ENCODE measurements at regions not wholly inside any gene's neighbourhood (a gene's known extent, or its start where the extent isn't known, plus 50 kb on each side); places are given as distances from the start of the nearest gene placed in this dataset.

DNA sequence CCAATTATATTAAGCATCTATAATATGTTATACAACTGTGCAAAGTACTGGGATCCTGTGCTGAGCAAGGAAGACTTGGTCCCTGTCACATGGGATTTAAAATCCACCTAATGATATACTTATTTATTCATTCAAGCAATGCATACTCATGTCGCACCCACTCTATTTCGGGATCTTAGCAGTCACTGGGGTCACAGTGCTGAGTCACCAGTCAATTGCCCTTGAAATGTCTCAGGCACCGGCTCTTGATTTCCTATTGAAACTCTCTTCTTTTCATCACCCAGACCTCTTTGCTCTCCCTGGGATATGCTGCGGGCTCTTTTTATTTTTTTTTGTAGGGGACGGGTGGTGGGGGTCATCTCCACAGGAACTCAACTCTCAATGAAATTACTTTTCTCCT lies 194.5 kb upstream of the GAP43 start:
- TF ChIP-seq, protein P1, sequence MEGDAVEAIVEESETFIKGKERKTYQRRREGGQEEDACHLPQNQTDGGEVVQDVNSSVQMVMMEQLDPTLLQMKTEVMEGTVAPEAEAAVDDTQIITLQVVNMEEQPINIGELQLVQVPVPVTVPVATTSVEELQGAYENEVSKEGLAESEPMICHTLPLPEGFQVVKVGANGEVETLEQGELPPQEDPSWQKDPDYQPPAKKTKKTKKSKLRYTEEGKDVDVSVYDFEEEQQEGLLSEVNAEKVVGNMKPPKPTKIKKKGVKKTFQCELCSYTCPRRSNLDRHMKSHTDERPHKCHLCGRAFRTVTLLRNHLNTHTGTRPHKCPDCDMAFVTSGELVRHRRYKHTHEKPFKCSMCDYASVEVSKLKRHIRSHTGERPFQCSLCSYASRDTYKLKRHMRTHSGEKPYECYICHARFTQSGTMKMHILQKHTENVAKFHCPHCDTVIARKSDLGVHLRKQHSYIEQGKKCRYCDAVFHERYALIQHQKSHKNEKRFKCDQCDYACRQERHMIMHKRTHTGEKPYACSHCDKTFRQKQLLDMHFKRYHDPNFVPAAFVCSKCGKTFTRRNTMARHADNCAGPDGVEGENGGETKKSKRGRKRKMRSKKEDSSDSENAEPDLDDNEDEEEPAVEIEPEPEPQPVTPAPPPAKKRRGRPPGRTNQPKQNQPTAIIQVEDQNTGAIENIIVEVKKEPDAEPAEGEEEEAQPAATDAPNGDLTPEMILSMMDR (IDR thresholded peaks at IDR 0.05) = no peak
- TF ChIP-seq POLR2A (IDR thresholded peaks at IDR 0.05) = no peak

All from heart left ventricle (tissue), 13 donors.